Left forelimb (tissue), 1 donor: ENCODE measurements at regions not wholly inside any gene's neighbourhood (a gene's known extent, or its start where the extent isn't known, plus 50 kb on each side); places are given as distances from the start of the nearest gene placed in this dataset.

Experiments
- DNase-seq: peaks from one replicate; pipeline ENCODE4 v3.0.0-alpha.2; 2018; ENCODE audit warnings: low spot score

GRCh38 chr13:68030152-68030809 lies 800.1 kb upstream of the PCDH9 start:
- DNase-seq: no peak

GRCh38 chr13:68028701-68029100 lies 798.6 kb upstream of the PCDH9 start:
- no peak for DNase-seq

GRCh38 chr13:68027306-68027705 lies 797.2 kb upstream of the PCDH9 start:
- DNase-seq: no peak

- DNase-seq: no peak
These were observed 795.9 kb upstream of the PCDH9 start for GRCh38 chr13:68026077-68026476.

- DNase-seq: no peak
These were observed 795.5 kb upstream of the PCDH9 start for GRCh38 chr13:68025604-68026003.

GRCh38 chr13:68023838-68024581 lies 793.9 kb upstream of the PCDH9 start:
- DNase-seq: no peak

- no peak for DNase-seq
These were observed 789.8 kb upstream of the PCDH9 start for GRCh38 chr13:68019901-68020300.

- DNase-seq: no peak
These were observed 779.4 kb upstream of the PCDH9 start for GRCh38 chr13:68009546-68009945.

GRCh38 chr13:68007576-68007975 lies 777.4 kb upstream of the PCDH9 start:
- DNase-seq: no peak

- no peak for DNase-seq
These were observed 766.0 kb upstream of the PCDH9 start for GRCh38 chr13:67996101-67996500.

- DNase-seq: no peak
These were observed 760.7 kb upstream of the PCDH9 start for GRCh38 chr13:67990868-67991267.

- DNase-seq: no peak
These were observed 756.1 kb upstream of the PCDH9 start for GRCh38 chr13:67986234-67986633.

- no peak for DNase-seq
These were observed 746.9 kb upstream of the PCDH9 start for GRCh38 chr13:67977066-67977465.

- no peak for DNase-seq
These were observed 741.2 kb upstream of the PCDH9 start for GRCh38 chr13:67971291-67971690.

- DNase-seq: no peak
These were observed 736.9 kb upstream of the PCDH9 start for GRCh38 chr13:67967031-67967430.

- DNase-seq: no peak
These were observed 735.9 kb upstream of the PCDH9 start for GRCh38 chr13:67966065-67966464.

- no peak for DNase-seq
These were observed 734.9 kb upstream of the PCDH9 start for GRCh38 chr13:67964986-67965385.

GRCh38 chr13:67964091-67964490 lies 734.0 kb upstream of the PCDH9 start:
- DNase-seq: no peak

GRCh38 chr13:67961331-67961730 lies 731.2 kb upstream of the PCDH9 start:
- no peak for DNase-seq

- DNase-seq: no peak
These were observed 721.3 kb upstream of the PCDH9 start for GRCh38 chr13:67951431-67951830.

- no peak for DNase-seq
These were observed 720.5 kb upstream of the PCDH9 start for GRCh38 chr13:67950603-67951002.

GRCh38 chr13:67946131-67946530 lies 716.0 kb upstream of the PCDH9 start:
- DNase-seq: no peak

GRCh38 chr13:67943116-67943515 lies 713.0 kb upstream of the PCDH9 start:
- DNase-seq: no peak

GRCh38 chr13:67935626-67936025 lies 705.5 kb upstream of the PCDH9 start:
- DNase-seq: no peak
